HG03064 (cell line): ENCODE measurements at regions not wholly inside any gene's neighbourhood (a gene's known extent, or its start where the extent isn't known, plus 50 kb on each side); places are given as distances from the start of the nearest gene placed in this dataset.

Experiments used
- ATAC-seq: cut with Tn5 transposase; IDR thresholded peaks from one replicate; pipeline ENCODE4 v1.9.1; 2021; ENCODE audit warnings: low read depth; ENCODE audit not compliant: unreplicated experiment

- no peak for ATAC-seq
Measured at GRCh38 chr14:96979611-96980074, 182.5 kb downstream of the VRK1 start.

- ATAC-seq, result no peak
Measured at GRCh38 chr14:96980835-96981234, 183.7 kb downstream of the VRK1 start.

- ATAC-seq, result no peak
Measured at GRCh38 chr14:96986256-96987085, 189.3 kb downstream of the VRK1 start.

GRCh38 chr14:96987086-96987474 is 189.9 kb downstream of the VRK1 start:
- ATAC-seq, result no peak

GRCh38 chr14:96987771-96988170 is 190.6 kb downstream of the VRK1 start:
- no peak for ATAC-seq

GRCh38 chr14:96989306-96989705 is 192.1 kb downstream of the VRK1 start:
- no peak for ATAC-seq

- ATAC-seq, result no peak
Measured at GRCh38 chr14:96991226-96991625, 194.0 kb downstream of the VRK1 start.

- ATAC-seq, result no peak
Measured at GRCh38 chr14:96994999-96995398, 197.8 kb downstream of the VRK1 start.

- ATAC-seq, result no peak
Measured at GRCh38 chr14:96997269-96997668, 200.1 kb downstream of the VRK1 start.

- no peak for ATAC-seq
Measured at GRCh38 chr14:96997996-96998395, 200.8 kb downstream of the VRK1 start.

GRCh38 chr14:96999654-97000155 is 202.5 kb downstream of the VRK1 start:
- ATAC-seq, result no peak

- ATAC-seq, result no peak
Measured at GRCh38 chr14:97002454-97002853, 205.3 kb downstream of the VRK1 start.

GRCh38 chr14:97005934-97006333 is 208.8 kb downstream of the VRK1 start:
- no peak for ATAC-seq

GRCh38 chr14:97010491-97011160 is 213.4 kb downstream of the VRK1 start:
- no peak for ATAC-seq

- ATAC-seq, result no peak
Measured at GRCh38 chr14:97013878-97014277, 216.7 kb downstream of the VRK1 start.

- ATAC-seq, result no peak
Measured at GRCh38 chr14:97021001-97021400, 223.8 kb downstream of the VRK1 start.

GRCh38 chr14:97021571-97022168 is 224.5 kb downstream of the VRK1 start:
- no peak for ATAC-seq

- ATAC-seq, result no peak
Measured at GRCh38 chr14:97022741-97023140, 225.6 kb downstream of the VRK1 start.

GRCh38 chr14:97023871-97024270 is 226.7 kb downstream of the VRK1 start:
- no peak for ATAC-seq

GRCh38 chr14:97024300-97024699 is 227.1 kb downstream of the VRK1 start:
- no peak for ATAC-seq

- no peak for ATAC-seq
Measured at GRCh38 chr14:97025722-97026121, 228.5 kb downstream of the VRK1 start.
